ENCODE measurements at regions not wholly inside any gene's neighbourhood (a gene's known extent, or its start where the extent isn't known, plus 50 kb on each side); places are given as distances from the start of the nearest gene placed in this dataset.

DNA sequence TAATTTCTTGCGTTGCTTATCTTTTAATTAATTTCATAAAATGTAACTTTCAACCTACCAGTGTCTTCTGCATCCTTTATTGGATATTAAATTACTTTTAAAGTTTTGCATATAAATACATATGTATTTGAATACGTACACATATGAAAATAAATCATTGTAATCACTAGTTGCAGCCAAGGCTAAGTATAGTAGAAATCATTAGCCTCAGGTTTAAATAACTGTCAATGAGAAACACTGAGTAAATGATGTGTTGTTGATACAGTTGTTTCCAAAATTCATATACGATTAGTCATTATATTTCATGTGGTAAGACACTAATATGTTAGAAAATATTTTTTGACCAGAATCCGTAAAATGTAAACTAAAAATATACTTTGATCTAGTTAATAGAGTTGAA is 1267.1 kb upstream of the PCDH20 start:
- TF ChIP-seq GATA3 (IDR thresholded peaks at IDR 0.05; ENCODE audit: low read depth, low read length) (no peak), GATA2 (IDR thresholded peaks at IDR 0.05; ENCODE audit: low read depth, low read length) (no peak)
